Neuronal stem cell (in vitro differentiated cells): ENCODE measurements at regions not wholly inside any gene's neighbourhood (a gene's known extent, or its start where the extent isn't known, plus 50 kb on each side); places are given as distances from the start of the nearest gene placed in this dataset.

Experiments used
- DNase-seq: peaks from one replicate; pipeline ENCODE4 v3.0.0-alpha.2; 2013; ENCODE audit warnings: low spot score
- H2AFZ ChIP-seq: one replicate; pipeline ENCODE4 v1.6.1; 2013; ENCODE audit warnings: mild to moderate bottlenecking, low read length, inconsistent platforms
- H2AK5ac ChIP-seq: 2 replicates; pipeline ENCODE4 v1.6.1; 2013; ENCODE audit warnings: low read depth, mild to moderate bottlenecking, inconsistent platforms, low read length, moderate library complexity, mixed read lengths
- H2BK120ac ChIP-seq: 2 replicates; pipeline ENCODE4 v1.6.1; 2013; ENCODE audit warnings: low read depth, mild to moderate bottlenecking, inconsistent platforms, low read length, moderate library complexity, mixed read lengths
- H2BK12ac ChIP-seq: one replicate; pipeline ENCODE4 v1.6.1; 2013; ENCODE audit warnings: low read length, inconsistent platforms
- H2BK15ac ChIP-seq: 2 replicates; pipeline ENCODE4 v1.6.1; 2013; ENCODE audit warnings: mild to moderate bottlenecking, low read length, inconsistent platforms, mixed read lengths
- H2BK5ac ChIP-seq: one replicate; pipeline ENCODE4 v1.6.1; 2013; ENCODE audit warnings: inconsistent platforms, mild to moderate bottlenecking, low read length, moderate library complexity
- H3K14ac ChIP-seq: one replicate; pipeline ENCODE4 v1.6.1; 2013; ENCODE audit warnings: low read length, inconsistent platforms
- H3K18ac ChIP-seq: 2 replicates; pipeline ENCODE4 v1.6.1; 2013; ENCODE audit warnings: low read length, inconsistent platforms
- H3K23ac ChIP-seq: 2 replicates; pipeline ENCODE4 v1.6.1; 2013; ENCODE audit warnings: low read depth, mild to moderate bottlenecking, mixed read lengths, low read length, inconsistent platforms; ENCODE audit not compliant: poor library complexity
- H3K27ac ChIP-seq: replicated peaks from 3 replicates; pipeline ENCODE4 v1.5.1; 2013; ENCODE audit warnings: low read length, inconsistent platforms
- H3K27me3 ChIP-seq, 3 experiments: 2 replicates each; pipeline ENCODE4 v1.6.1; 2013; ENCODE audit warnings: low read length in 3 of 3, mild to moderate bottlenecking in 2 of 3, inconsistent platforms in 1 of 3, low read depth in 1 of 3, mixed read lengths in 1 of 3, moderate library complexity in 1 of 3; ENCODE audit not compliant: control insufficient read depth in 3 of 3, insufficient read depth in 3 of 3
- H3K36me3 ChIP-seq, 2 donors: replicated peaks in 1 of 2; 2 replicates each; pipeline ENCODE4 v1.6.1; 2013; ENCODE audit warnings: low read length in 2 of 2; ENCODE audit not compliant: control insufficient read depth in 2 of 2, insufficient read depth in 2 of 2
- H3K4ac ChIP-seq: 2 replicates; pipeline ENCODE4 v1.6.1; 2013; ENCODE audit warnings: inconsistent platforms, mild to moderate bottlenecking, low read length, moderate library complexity
- H3K4me1 ChIP-seq, 2 donors: 1 replicate in 1 of 2; 2 replicates in 1 of 2; pipeline ENCODE4 v1.6.1; 2013; ENCODE audit warnings: low read length in 2 of 2, low read depth in 1 of 2; ENCODE audit not compliant: control insufficient read depth in 2 of 2, insufficient read depth in 1 of 2
- H3K4me2 ChIP-seq: one replicate; pipeline ENCODE4 v1.6.1; 2013; ENCODE audit warnings: mild to moderate bottlenecking, low read length, inconsistent platforms; ENCODE audit not compliant: insufficient read depth, poor library complexity, severe bottlenecking
- H3K4me3 ChIP-seq, 2 donors: 2 replicates each; pipeline ENCODE4 v1.5.1; 2013; ENCODE audit warnings: low read length in 2 of 2, mild to moderate bottlenecking in 2 of 2, inconsistent platforms in 1 of 2, moderate library complexity in 1 of 2
- H3K79me1 ChIP-seq: one replicate; pipeline ENCODE4 v1.6.1; 2013; ENCODE audit warnings: low read depth, mild to moderate bottlenecking, inconsistent platforms, low read length, moderate library complexity
- H3K9ac ChIP-seq: one replicate; pipeline ENCODE4 v1.6.1; 2013; ENCODE audit warnings: mild to moderate bottlenecking, low read depth, low read length, inconsistent platforms; ENCODE audit not compliant: poor library complexity
- H3K9me3 ChIP-seq, 2 donors: replicated peaks in 1 of 2; 2 replicates each; pipeline versions ENCODE3 to v1.6.1; 2013; ENCODE audit warnings: low read length in 2 of 2, mild to moderate bottlenecking in 2 of 2, inconsistent platforms in 1 of 2, low read depth in 1 of 2, mixed read lengths in 1 of 2, moderate library complexity in 1 of 2; ENCODE audit not compliant: control insufficient read depth in 2 of 2, insufficient read depth in 1 of 2
- H4K8ac ChIP-seq: one replicate; pipeline ENCODE4 v1.6.1; 2013; ENCODE audit warnings: low read depth, mild to moderate bottlenecking, inconsistent platforms, low read length, moderate library complexity
- H4K91ac ChIP-seq: one replicate; pipeline ENCODE4 v1.6.1; 2013; ENCODE audit warnings: low read length, low read depth, mild to moderate bottlenecking, inconsistent platforms; ENCODE audit not compliant: poor library complexity
- WGBS, 2 donors: extraction: QIAGEN DNeasy Blood & Tissue Kit; methylation state at CpG; one replicate each; pipeline ENCODE4 v1.1.7; 2013; ENCODE audit warnings: missing lambda C conversion rate in 2 of 2, mixed read lengths in 1 of 2; ENCODE audit not compliant: insufficient read length in 2 of 2, insufficient replicate concordance in 1 of 2; ENCODE audit errors: extremely low coverage in 2 of 2; 5-methylcytosine and 5-hydroxymethylcytosine counted together

- Histone ChIP-seq H3K4me3 (no peak overlapping the region), H2BK5ac (no peak overlapping the region), H3K27ac (no peak overlapping the region), H3K9me3 (no peaks in the 10 kb centered on the region), H3K23ac (no peak overlapping the region), H3K36me3 (no peaks in the 10 kb centered on the region), H4K8ac (no peak overlapping the region), H3K18ac (no peak overlapping the region), H4K91ac (no peak overlapping the region), H3K4me1 (peaks cover 0 to 1% of the 10 kb centered on the region in 2 donors), H3K4ac (no peak overlapping the region), H2BK120ac (no peak overlapping the region), H3K4me2 (no peak overlapping the region), H2AK5ac (no peak overlapping the region), H2AFZ (no peak overlapping the region), H3K9ac (no peak overlapping the region), H3K27me3 (no peaks in the 10 kb centered on the region), H2BK12ac (no peak overlapping the region), H2BK15ac (no peak overlapping the region), H3K14ac (no peak overlapping the region), H3K79me1 (no peaks in the 10 kb centered on the region)
- no CpG with 5 or more reads among the region's 4 CpGs for WGBS, 2 donors
- DNase-seq = no peak
Measured at GRCh38 chr1:217983051-217983375, 302.1 kb upstream of the RRP15 start.

GRCh38 chr1:217985641-217986040 lies 299.5 kb upstream of the RRP15 start:
- H2AFZ ChIP-seq = no peak overlapping the region
- H2BK120ac ChIP-seq = no peak overlapping the region
- no peaks in the 10 kb centered on the region for H3K79me1 ChIP-seq
- no peaks in the 10 kb centered on the region for H3K36me3 ChIP-seq
- H3K4me1 ChIP-seq = peaks cover 0 to 1% of the 10 kb centered on the region in 2 donors
- whole genome bisulfite sequencing, 2 donors = no CpG with 5 or more reads among the region's 1 CpG
- H3K4me3 ChIP-seq = no peak overlapping the region
- H2BK5ac ChIP-seq = no peak overlapping the region
- H4K91ac ChIP-seq = no peak overlapping the region
- no peak overlapping the region for H3K27ac ChIP-seq
- H3K9ac ChIP-seq = no peak overlapping the region
- H3K14ac ChIP-seq = no peak overlapping the region
- no peak overlapping the region for H4K8ac ChIP-seq
- DNase-seq = no peak
- H3K27me3 ChIP-seq = no peaks in the 10 kb centered on the region
- no peaks in the 10 kb centered on the region for H3K9me3 ChIP-seq
- H2AK5ac ChIP-seq = no peak overlapping the region
- no peak overlapping the region for H3K23ac ChIP-seq
- no peak overlapping the region for H3K4me2 ChIP-seq
- H2BK12ac ChIP-seq = no peak overlapping the region
- no peak overlapping the region for H2BK15ac ChIP-seq
- no peak overlapping the region for H3K18ac ChIP-seq
- H3K4ac ChIP-seq = no peak overlapping the region

GRCh38 chr1:217989510-217989909 lies 295.6 kb upstream of the RRP15 start:
- no peaks in the 10 kb centered on the region for H3K36me3 ChIP-seq
- H3K9ac ChIP-seq = no peak overlapping the region
- no peaks in the 10 kb centered on the region for H3K79me1 ChIP-seq
- H2BK120ac ChIP-seq = no peak overlapping the region
- no peak overlapping the region for H3K14ac ChIP-seq
- H2BK15ac ChIP-seq = no peak overlapping the region
- WGBS, 2 donors = no CpG with 5 or more reads among the region's 2 CpGs
- no peak overlapping the region for H3K23ac ChIP-seq
- H3K27ac ChIP-seq = no peak overlapping the region
- peak overlapping the region; percentile 23 for H2AFZ ChIP-seq
- H3K4me2 ChIP-seq = no peak overlapping the region
- no peak overlapping the region for H2BK5ac ChIP-seq
- H3K4ac ChIP-seq = no peak overlapping the region
- H3K4me1 ChIP-seq = no peaks in the 10 kb centered on the region
- H4K8ac ChIP-seq = no peak overlapping the region
- no peak overlapping the region for H2BK12ac ChIP-seq
- no peaks in the 10 kb centered on the region for H3K27me3 ChIP-seq
- H4K91ac ChIP-seq = no peak overlapping the region
- H2AK5ac ChIP-seq = no peak overlapping the region
- no peak overlapping the region for H3K18ac ChIP-seq
- no peak for DNase-seq
- H3K4me3 ChIP-seq = no peak overlapping the region
- H3K9me3 ChIP-seq = no peaks in the 10 kb centered on the region

- no peaks in the 10 kb centered on the region for H3K36me3 ChIP-seq
- no peak overlapping the region for H3K27ac ChIP-seq
- WGBS, 2 donors = no CpG with 5 or more reads among the region's 4 CpGs
- no peaks in the 10 kb centered on the region for H3K27me3 ChIP-seq
- no peak overlapping the region for H3K23ac ChIP-seq
- H2AFZ ChIP-seq = no peak overlapping the region
- H3K9ac ChIP-seq = no peak overlapping the region
- H3K79me1 ChIP-seq = no peaks in the 10 kb centered on the region
- no peak overlapping the region for H2AK5ac ChIP-seq
- no peak overlapping the region for H3K18ac ChIP-seq
- H2BK12ac ChIP-seq = no peak overlapping the region
- H2BK120ac ChIP-seq = no peak overlapping the region
- H2BK5ac ChIP-seq = no peak overlapping the region
- no peak overlapping the region for H3K4ac ChIP-seq
- no peak overlapping the region for H4K8ac ChIP-seq
- no peaks in the 10 kb centered on the region for H3K9me3 ChIP-seq
- H4K91ac ChIP-seq = no peak overlapping the region
- H3K14ac ChIP-seq = no peak overlapping the region
- H3K4me2 ChIP-seq = no peak overlapping the region
- H2BK15ac ChIP-seq = no peak overlapping the region
- DNase-seq = no peak
- H3K4me3 ChIP-seq = no peak overlapping the region
- H3K4me1 ChIP-seq = no peaks in the 10 kb centered on the region
Measured at GRCh38 chr1:217993439-217993838, 291.7 kb upstream of the RRP15 start.
